Breast epithelium (tissue), 4 donors: ENCODE measurements at regions not wholly inside any gene's neighbourhood (a gene's known extent, or its start where the extent isn't known, plus 50 kb on each side); places are given as distances from the start of the nearest gene placed in this dataset.

Source experiments
- DNase-seq, 2 donors: peaks; one replicate each; pipeline ENCODE4 v3.0.0-alpha.2; 2019; ENCODE audit warnings: low spot score in 2 of 2
- H3K27ac ChIP-seq, 2 donors: fragments of 200-600 bp; sonication (generic) in 1 of 2; one replicate each; pipeline ENCODE4 v1.5.1; 2016 to 2019; ENCODE audit warnings: mild to moderate bottlenecking in 1 of 2
- H3K27me3 ChIP-seq, 2 donors: fragments of 200-600 bp; sonication (generic) in 1 of 2; one replicate each; pipeline versions ENCODE4 v1.5.1 to v1.6.0; 2017 to 2019; ENCODE audit warnings: control low read depth in 1 of 2, mild to moderate bottlenecking in 1 of 2
- H3K36me3 ChIP-seq: fragments of 200-600 bp; one replicate; pipeline ENCODE4 v1.5.1; 2019
- H3K4me1 ChIP-seq, 2 donors: fragments of 200-600 bp; sonication (generic); one replicate each; pipeline ENCODE4 v1.5.1; 2016 to 2019; ENCODE audit warnings: control low read depth in 1 of 2
- H3K4me3 ChIP-seq, 3 donors: fragments of 200-600 bp; sonication (generic); 1 replicate in 2 of 3; 2 replicates in 1 of 3; pipeline ENCODE4 v1.5.1; 2016 to 2019; ENCODE audit warnings: mild to moderate bottlenecking in 3 of 3, moderate library complexity in 2 of 3
- H3K9me3 ChIP-seq, 2 donors: fragments of 200-600 bp; sonication (generic) in 1 of 2; one replicate each; pipeline ENCODE4 v1.5.1; 2016 to 2019; ENCODE audit warnings: control low read depth in 1 of 2
- POLR2A ChIP-seq: fragments of 450-650 bp; IDR thresholded peaks from one replicate; pipeline ENCODE4 v1.6.1; 2016; ENCODE audit warnings: antibody characterized with exemption, mild to moderate bottlenecking, moderate library complexity
- POLR2AphosphoS5 ChIP-seq, 3 donors: sonication (generic); formaldehyde crosslinking; IDR thresholded peaks; one replicate each; pipeline ENCODE4 v1.6.1; 2017; ENCODE audit warnings: antibody characterized with exemption in 3 of 3
- intact Hi-C: fragments of 100-400 bp; cut with DNase I; formaldehyde crosslinking; loops from one replicate; pipeline ENCODE4 v1.15.1; 2023; ENCODE audit warnings: low total_unique reads
- TF ChIP-seq, protein P1 (sequence below), 3 donors: fragments of 450-650 bp; IDR thresholded peaks; one replicate each; pipeline ENCODE4 v1.5.1; 2016 to 2017; ENCODE audit warnings: antibody characterized with exemption in 3 of 3, mild to moderate bottlenecking in 3 of 3, moderate library complexity in 3 of 3

DNA sequence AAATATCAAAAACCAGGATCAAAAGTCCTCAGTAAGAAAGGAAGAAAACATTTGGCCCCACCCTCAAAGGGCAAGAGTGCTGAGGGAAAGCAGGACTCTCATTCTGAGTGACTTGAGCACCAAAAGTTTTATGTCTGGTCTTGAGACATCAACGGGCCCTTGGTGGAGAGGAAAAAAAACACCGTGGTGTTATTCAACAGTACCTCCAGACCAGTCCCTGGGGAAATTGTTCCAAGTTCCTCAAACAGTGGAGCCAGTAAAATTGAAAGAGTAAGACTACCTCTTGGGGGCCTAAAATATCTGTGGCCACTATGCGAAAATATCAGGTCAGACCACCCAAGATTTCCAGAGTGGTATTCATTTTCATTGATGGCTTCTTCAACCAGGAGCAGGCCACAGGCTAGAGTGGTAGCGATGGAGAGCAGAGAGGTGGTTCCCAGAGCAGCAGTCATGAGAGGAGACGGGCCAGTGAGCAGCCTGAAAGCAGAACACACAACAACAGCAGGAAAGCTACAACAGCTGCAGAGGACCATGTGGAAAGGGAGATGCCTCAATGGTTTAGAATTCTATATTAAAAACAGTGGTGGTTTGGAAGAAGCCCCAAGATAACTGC is 63.7 kb upstream of the RPL34 start:
- Histone ChIP-seq H3K4me1 (no peaks in the 10 kb centered on the region), H3K9me3 (no peaks in the 10 kb centered on the region), H3K27me3 (no peaks in the 10 kb centered on the region), H3K4me3 (no peak overlapping the region), H3K27ac (no peak overlapping the region), H3K36me3 (no peaks in the 10 kb centered on the region)
- intact Hi-C loops, result loop anchor here (5.0 kb wide), 1 partner anchor 1719 kb away; no protein-coding TSS in a partner anchor
- TF ChIP-seq POLR2AphosphoS5 (IDR thresholded peaks at IDR 0.05), result no peak
- no peak for TF ChIP-seq POLR2A
- TF ChIP-seq, protein P1, sequence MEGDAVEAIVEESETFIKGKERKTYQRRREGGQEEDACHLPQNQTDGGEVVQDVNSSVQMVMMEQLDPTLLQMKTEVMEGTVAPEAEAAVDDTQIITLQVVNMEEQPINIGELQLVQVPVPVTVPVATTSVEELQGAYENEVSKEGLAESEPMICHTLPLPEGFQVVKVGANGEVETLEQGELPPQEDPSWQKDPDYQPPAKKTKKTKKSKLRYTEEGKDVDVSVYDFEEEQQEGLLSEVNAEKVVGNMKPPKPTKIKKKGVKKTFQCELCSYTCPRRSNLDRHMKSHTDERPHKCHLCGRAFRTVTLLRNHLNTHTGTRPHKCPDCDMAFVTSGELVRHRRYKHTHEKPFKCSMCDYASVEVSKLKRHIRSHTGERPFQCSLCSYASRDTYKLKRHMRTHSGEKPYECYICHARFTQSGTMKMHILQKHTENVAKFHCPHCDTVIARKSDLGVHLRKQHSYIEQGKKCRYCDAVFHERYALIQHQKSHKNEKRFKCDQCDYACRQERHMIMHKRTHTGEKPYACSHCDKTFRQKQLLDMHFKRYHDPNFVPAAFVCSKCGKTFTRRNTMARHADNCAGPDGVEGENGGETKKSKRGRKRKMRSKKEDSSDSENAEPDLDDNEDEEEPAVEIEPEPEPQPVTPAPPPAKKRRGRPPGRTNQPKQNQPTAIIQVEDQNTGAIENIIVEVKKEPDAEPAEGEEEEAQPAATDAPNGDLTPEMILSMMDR (IDR thresholded peaks at IDR 0.05), result no peak
- DNase-seq, result no peak

DNA sequence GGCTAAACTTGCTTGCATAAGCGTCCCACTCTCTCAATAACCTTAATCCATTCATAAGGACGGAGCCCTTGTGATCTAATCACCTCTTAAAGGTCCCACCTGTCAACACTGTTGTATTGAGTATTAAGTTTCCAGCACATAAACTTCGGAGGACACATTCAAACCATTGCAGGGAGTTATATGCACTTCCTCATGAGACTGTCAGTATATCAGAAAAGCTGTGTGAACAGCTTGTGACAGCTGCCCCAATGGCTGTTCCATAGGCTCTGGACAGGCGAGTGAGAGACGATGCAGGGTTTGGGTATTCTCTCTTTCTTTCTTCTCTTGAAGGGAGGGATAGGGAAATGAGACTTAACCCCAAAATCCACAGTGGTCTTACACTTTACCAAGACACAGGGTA is 64.2 kb upstream of the RPL34 start:
- H3K36me3 ChIP-seq, result no peaks in the 10 kb centered on the region
- no peak overlapping the region for H3K27ac ChIP-seq
- no peak for DNase-seq
- H3K9me3 ChIP-seq, result no peaks in the 10 kb centered on the region
- intact Hi-C loops, result loop anchor here (5.0 kb wide), 1 partner anchor 1719 kb away; no protein-coding TSS in a partner anchor
- TF ChIP-seq, protein P1 (IDR thresholded peaks at IDR 0.05), result no peak
- TF ChIP-seq POLR2AphosphoS5 (IDR thresholded peaks at IDR 0.05), result no peak
- TF ChIP-seq POLR2A, result no peak
- no peaks in the 10 kb centered on the region for H3K27me3 ChIP-seq
- H3K4me1 ChIP-seq, result no peaks in the 10 kb centered on the region
- H3K4me3 ChIP-seq, result no peak overlapping the region

DNA sequence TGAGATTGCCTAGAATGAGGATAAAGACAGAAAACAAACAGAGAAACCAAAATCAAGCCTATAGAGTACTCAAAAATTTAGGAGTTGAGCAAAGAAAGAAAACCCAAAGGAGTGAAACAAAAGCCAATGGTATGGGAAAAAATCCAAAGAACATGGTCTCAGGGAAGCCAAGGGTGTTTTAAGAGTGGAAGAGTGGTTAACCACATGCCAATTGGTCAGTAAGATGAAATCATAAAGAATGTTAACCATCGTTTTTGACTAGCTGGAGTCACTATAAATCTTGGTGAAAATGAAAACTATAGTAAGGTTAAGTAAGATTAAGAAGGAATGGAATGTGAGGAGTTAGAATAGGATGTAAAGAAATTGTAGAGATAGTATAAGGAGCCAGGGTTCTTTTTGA is 64.7 kb upstream of the RPL34 start:
- Histone ChIP-seq H3K4me3 (no peak overlapping the region), H3K9me3 (no peaks in the 10 kb centered on the region), H3K27me3 (no peaks in the 10 kb centered on the region), H3K36me3 (no peaks in the 10 kb centered on the region), H3K27ac (no peak overlapping the region), H3K4me1 (no peaks in the 10 kb centered on the region)
- intact Hi-C loops, result loop anchor here (5.0 kb wide), 1 partner anchor 1718 kb away; no protein-coding TSS in a partner anchor
- TF ChIP-seq POLR2A (no peak), POLR2AphosphoS5 (IDR thresholded peaks at IDR 0.05) (no peak)
- TF ChIP-seq, protein P1 (IDR thresholded peaks at IDR 0.05), result no peak
- no peak for DNase-seq

DNA sequence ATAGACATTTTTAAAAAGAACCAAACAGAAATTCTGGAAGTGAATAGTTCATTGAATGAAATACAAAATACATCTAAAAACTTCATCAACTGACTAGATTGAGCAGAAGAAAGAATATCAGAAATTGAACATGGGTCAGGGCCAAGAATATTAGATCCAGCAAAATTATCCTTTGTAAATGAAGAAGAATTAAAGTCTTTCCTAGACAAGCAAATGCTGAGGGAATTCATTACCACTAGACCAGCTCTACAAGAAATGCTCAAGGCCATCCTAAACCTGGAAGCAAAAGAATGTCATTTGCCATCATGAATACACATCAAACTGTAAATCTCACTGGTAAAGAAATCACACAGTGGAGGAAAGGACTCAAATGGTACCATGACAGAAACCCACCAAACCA is 72.7 kb upstream of the RPL34 start:
- intact Hi-C loops, result no loop called here
- no peak for DNase-seq
- H3K27ac ChIP-seq, result no peak overlapping the region
- peaks cover 9 to 19% of the 10 kb centered on the region in 2 donors for H3K9me3 ChIP-seq
- no peaks in the 10 kb centered on the region for H3K4me1 ChIP-seq
- no peak overlapping the region for H3K4me3 ChIP-seq
- no peaks in the 10 kb centered on the region for H3K36me3 ChIP-seq
- H3K27me3 ChIP-seq, result no peaks in the 10 kb centered on the region
- no peak for TF ChIP-seq POLR2A
- TF ChIP-seq, protein P1 (IDR thresholded peaks at IDR 0.05), result no peak
- no peak for TF ChIP-seq POLR2AphosphoS5 (IDR thresholded peaks at IDR 0.05)

DNA sequence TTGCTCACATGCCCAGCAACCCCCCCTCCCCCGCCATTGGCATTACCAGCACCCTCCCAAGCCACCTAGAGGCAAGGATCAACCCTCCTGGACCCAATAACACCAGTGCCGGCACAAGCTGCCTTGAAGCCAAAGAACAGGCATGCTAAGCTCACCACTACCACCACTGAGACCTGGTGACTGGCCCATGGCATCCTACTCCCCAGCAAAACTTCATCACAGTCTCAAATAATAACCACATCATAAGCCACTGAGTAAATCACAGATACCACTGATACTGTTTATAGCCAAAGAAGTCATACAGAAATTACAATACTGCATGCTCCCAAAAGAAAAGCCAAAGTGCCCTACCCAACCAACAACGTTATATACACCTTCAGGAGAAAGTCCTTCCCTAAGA is 73.6 kb upstream of the RPL34 start:
- Histone ChIP-seq H3K27ac (no peak overlapping the region), H3K36me3 (no peaks in the 10 kb centered on the region), H3K9me3 (peaks cover 9 to 19% of the 10 kb centered on the region in 2 donors), H3K4me3 (no peak overlapping the region), H3K4me1 (no peaks in the 10 kb centered on the region), H3K27me3 (no peaks in the 10 kb centered on the region)
- no peak for DNase-seq
- intact Hi-C loops, result no loop called here
- TF ChIP-seq POLR2AphosphoS5 (IDR thresholded peaks at IDR 0.05), result no peak
- TF ChIP-seq POLR2A, result no peak
- TF ChIP-seq, protein P1 (IDR thresholded peaks at IDR 0.05), result no peak
